HG02973 (cell line): ENCODE measurements at regions not wholly inside any gene's neighbourhood (a gene's known extent, or its start where the extent isn't known, plus 50 kb on each side); places are given as distances from the start of the nearest gene placed in this dataset.

Experiments
- ATAC-seq: cut with Tn5 transposase; IDR thresholded peaks from one replicate; pipeline ENCODE4 v1.9.1; 2021; ENCODE audit warnings: moderate library complexity; ENCODE audit not compliant: unreplicated experiment

GRCh38 chr5:124590686-124591085 lies 155.8 kb downstream of the ZNF608 start:
- no peak for ATAC-seq

- ATAC-seq = no peak
Observed at GRCh38 chr5:124587280-124587679, 159.2 kb downstream of the ZNF608 start.

GRCh38 chr5:124584991-124585715 lies 161.3 kb downstream of the ZNF608 start:
- ATAC-seq = no peak

- ATAC-seq = peak; percentile 100
Observed at GRCh38 chr5:124583469-124584350, 162.7 kb downstream of the ZNF608 start.

GRCh38 chr5:124582561-124582840 lies 163.9 kb downstream of the ZNF608 start:
- no peak for ATAC-seq

- ATAC-seq = no peak
Observed at GRCh38 chr5:124581738-124582560, 164.5 kb downstream of the ZNF608 start.

- no peak for ATAC-seq
Observed at GRCh38 chr5:124580925-124581737, 165.3 kb downstream of the ZNF608 start.

- no peak for ATAC-seq
Observed at GRCh38 chr5:124580512-124580911, 165.9 kb downstream of the ZNF608 start.

- ATAC-seq = peak; percentile 48
Observed at GRCh38 chr5:124576848-124577409, 169.5 kb downstream of the ZNF608 start.

GRCh38 chr5:124575725-124576124 lies 170.7 kb downstream of the ZNF608 start:
- ATAC-seq = no peak

GRCh38 chr5:124574521-124575436 lies 171.7 kb downstream of the ZNF608 start:
- ATAC-seq = no peak

- ATAC-seq = no peak
Observed at GRCh38 chr5:124572971-124573370, 173.5 kb downstream of the ZNF608 start.

GRCh38 chr5:124570285-124571035 lies 176.0 kb downstream of the ZNF608 start:
- ATAC-seq = no peak

GRCh38 chr5:124566875-124567450 lies 179.5 kb downstream of the ZNF608 start:
- ATAC-seq = no peak

GRCh38 chr5:124561451-124561850 lies 185.0 kb downstream of the ZNF608 start:
- ATAC-seq = no peak

- ATAC-seq = no peak
Observed at GRCh38 chr5:124560370-124560769, 186.1 kb downstream of the ZNF608 start.

GRCh38 chr5:124557761-124558160 lies 188.7 kb downstream of the ZNF608 start:
- no peak for ATAC-seq
